ENCODE measurements at regions not wholly inside any gene's neighbourhood (a gene's known extent, or its start where the extent isn't known, plus 50 kb on each side); places are given as distances from the start of the nearest gene placed in this dataset.

DNA sequence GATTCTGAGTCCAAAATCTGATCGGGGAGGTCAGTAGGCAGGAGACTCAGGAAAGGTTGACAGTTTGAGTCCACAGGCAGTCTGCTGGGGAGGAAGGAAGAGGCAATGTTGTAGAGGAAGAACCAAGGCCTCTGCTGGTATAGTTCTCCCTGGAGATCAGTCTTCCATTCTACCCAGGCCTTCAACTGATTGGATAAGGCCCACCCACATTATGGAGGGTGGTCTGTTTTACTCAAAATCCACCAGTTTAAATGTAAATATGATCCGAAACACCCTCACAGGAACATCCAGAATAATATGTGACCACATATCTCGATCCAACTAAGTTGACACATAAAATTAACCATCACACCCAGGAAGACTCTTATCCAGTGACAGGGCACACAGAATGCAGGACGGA lies 425.3 kb upstream of the ZMIZ1 start:
- TF ChIP-seq EZH2phosphoT487 (IDR thresholded peaks at IDR 0.05; ENCODE audit: borderline replicate concordance, low read depth, low read length), result no peak
- TF ChIP-seq, protein P1, sequence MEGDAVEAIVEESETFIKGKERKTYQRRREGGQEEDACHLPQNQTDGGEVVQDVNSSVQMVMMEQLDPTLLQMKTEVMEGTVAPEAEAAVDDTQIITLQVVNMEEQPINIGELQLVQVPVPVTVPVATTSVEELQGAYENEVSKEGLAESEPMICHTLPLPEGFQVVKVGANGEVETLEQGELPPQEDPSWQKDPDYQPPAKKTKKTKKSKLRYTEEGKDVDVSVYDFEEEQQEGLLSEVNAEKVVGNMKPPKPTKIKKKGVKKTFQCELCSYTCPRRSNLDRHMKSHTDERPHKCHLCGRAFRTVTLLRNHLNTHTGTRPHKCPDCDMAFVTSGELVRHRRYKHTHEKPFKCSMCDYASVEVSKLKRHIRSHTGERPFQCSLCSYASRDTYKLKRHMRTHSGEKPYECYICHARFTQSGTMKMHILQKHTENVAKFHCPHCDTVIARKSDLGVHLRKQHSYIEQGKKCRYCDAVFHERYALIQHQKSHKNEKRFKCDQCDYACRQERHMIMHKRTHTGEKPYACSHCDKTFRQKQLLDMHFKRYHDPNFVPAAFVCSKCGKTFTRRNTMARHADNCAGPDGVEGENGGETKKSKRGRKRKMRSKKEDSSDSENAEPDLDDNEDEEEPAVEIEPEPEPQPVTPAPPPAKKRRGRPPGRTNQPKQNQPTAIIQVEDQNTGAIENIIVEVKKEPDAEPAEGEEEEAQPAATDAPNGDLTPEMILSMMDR (conservative IDR thresholded peaks at IDR 0.05; ENCODE audit: low read length), result no peak
- Histone ChIP-seq H3K4me2 (ENCODE audit: low read length) (no peak overlapping the region), H3K36me3 (ENCODE audit: insufficient read depth, low read length) (no peaks in the 10 kb centered on the region), H3K4me3 (ENCODE audit: low read depth, low read length, poor library complexity, severe bottlenecking) (no peak overlapping the region), H3K9me2 (ENCODE audit: insufficient read depth, low read length) (no peaks in the 10 kb centered on the region), H4K20me1 (ENCODE audit: insufficient read depth, low read length) (no peaks in the 10 kb centered on the region), H3K27ac (ENCODE audit: low read depth, low read length, poor library complexity, severe bottlenecking) (no peak overlapping the region), H2AFZ (ENCODE audit: low read length) (no peak overlapping the region), H3K9me3 (ENCODE audit: low read length) (peaks cover 9% of the 10 kb centered on the region), H3K79me2 (ENCODE audit: insufficient read depth, low read depth, low read length) (no peaks in the 10 kb centered on the region), H3K4me1 (ENCODE audit: insufficient read depth, low read length, poor library complexity, severe bottlenecking) (peaks cover 26% of the 10 kb centered on the region)
- no TSS peak for BruUV-seq (replicated peaks)
- ChIA-PET CTCF (ENCODE audit: unreplicated experiment) (no interaction called here), POLR2A (no interaction called here)
- intact Hi-C loops (cut with micrococcal nuclease; ENCODE audit: unreplicated experiment), result no loop called here
- DNase-seq (ENCODE audit: low spot score), result no peak

DNA sequence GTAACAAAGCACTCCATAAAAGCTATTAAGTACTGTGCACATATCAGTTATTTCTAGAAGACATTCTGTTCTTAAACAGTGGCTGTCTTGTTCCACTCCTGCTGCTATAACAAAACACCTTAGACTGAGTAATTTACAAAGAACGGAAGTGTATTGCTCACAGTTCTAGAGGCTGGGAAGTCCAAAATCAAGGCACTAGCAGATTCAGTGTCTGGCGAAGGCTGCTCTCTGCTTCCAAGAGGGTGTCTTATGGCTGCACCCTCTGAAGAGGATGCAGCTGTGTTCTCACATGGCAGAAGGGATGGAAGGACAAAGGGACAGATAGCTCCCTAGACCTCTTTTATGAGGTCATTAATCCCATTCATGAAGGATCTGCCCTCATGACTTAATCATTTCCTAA lies 424.2 kb upstream of the ZMIZ1 start:
- no peak for TF ChIP-seq EZH2phosphoT487 (IDR thresholded peaks at IDR 0.05; ENCODE audit: borderline replicate concordance, low read depth, low read length)
- TF ChIP-seq, protein P1 (conservative IDR thresholded peaks at IDR 0.05; ENCODE audit: low read length), result no peak
- peaks cover 26% of the 10 kb centered on the region for H3K4me1 ChIP-seq (ENCODE audit: insufficient read depth, low read length, poor library complexity, severe bottlenecking)
- H3K36me3 ChIP-seq (ENCODE audit: insufficient read depth, low read length), result no peaks in the 10 kb centered on the region
- H4K20me1 ChIP-seq (ENCODE audit: insufficient read depth, low read length), result no peaks in the 10 kb centered on the region
- ChIA-PET POLR2A (no interaction called here), CTCF (ENCODE audit: unreplicated experiment) (no interaction called here)
- H3K4me3 ChIP-seq (ENCODE audit: low read depth, low read length, poor library complexity, severe bottlenecking), result no peak overlapping the region
- H3K79me2 ChIP-seq (ENCODE audit: insufficient read depth, low read depth, low read length), result no peaks in the 10 kb centered on the region
- no TSS peak for BruUV-seq (replicated peaks)
- H2AFZ ChIP-seq (ENCODE audit: low read length), result no peak overlapping the region
- no peak overlapping the region for H3K27ac ChIP-seq (ENCODE audit: low read depth, low read length, poor library complexity, severe bottlenecking)
- no peak for DNase-seq (ENCODE audit: low spot score)
- intact Hi-C loops (cut with micrococcal nuclease; ENCODE audit: unreplicated experiment), result no loop called here
- peaks cover 9% of the 10 kb centered on the region for H3K9me3 ChIP-seq (ENCODE audit: low read length)
- no peaks in the 10 kb centered on the region for H3K9me2 ChIP-seq (ENCODE audit: insufficient read depth, low read length)
- H3K4me2 ChIP-seq (ENCODE audit: low read length), result no peak overlapping the region

DNA sequence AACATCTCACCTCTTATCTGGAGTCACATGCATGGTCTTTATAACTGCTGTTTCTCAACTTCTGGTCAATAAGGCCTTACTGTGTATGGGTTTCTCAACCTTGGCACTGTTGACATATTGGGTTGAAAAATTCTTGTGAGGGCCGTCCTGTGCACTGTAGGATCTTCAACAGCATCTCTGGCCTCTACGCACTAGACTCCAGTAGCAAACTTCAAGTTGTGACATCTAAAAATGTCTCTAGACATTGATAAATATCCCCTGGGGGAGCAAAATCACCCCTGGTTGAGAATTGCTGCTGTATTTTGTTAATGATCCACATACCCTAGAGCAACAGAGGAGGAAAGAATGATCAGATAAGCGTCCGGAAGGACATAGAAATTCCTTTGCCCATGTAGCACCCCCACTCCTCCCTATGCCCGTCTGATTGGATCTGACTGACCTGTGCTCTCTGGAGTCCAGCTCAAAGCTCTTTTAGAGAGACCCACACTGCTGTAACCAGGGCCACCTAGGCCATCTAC lies 423.5 kb upstream of the ZMIZ1 start:
- no peaks in the 10 kb centered on the region for H3K36me3 ChIP-seq (ENCODE audit: insufficient read depth, low read length)
- no peak overlapping the region for H3K4me2 ChIP-seq (ENCODE audit: low read length)
- H4K20me1 ChIP-seq (ENCODE audit: insufficient read depth, low read length), result no peaks in the 10 kb centered on the region
- DNase-seq (ENCODE audit: low spot score), result no peak
- TF ChIP-seq EZH2phosphoT487 (IDR thresholded peaks at IDR 0.05; ENCODE audit: borderline replicate concordance, low read depth, low read length), result no peak
- TF ChIP-seq, protein P1 (conservative IDR thresholded peaks at IDR 0.05; ENCODE audit: low read length), result no peak
- H3K4me1 ChIP-seq (ENCODE audit: insufficient read depth, low read length, poor library complexity, severe bottlenecking), result peaks cover 26% of the 10 kb centered on the region
- intact Hi-C loops (cut with micrococcal nuclease; ENCODE audit: unreplicated experiment), result no loop called here
- peaks cover 9% of the 10 kb centered on the region for H3K9me3 ChIP-seq (ENCODE audit: low read length)
- H3K9me2 ChIP-seq (ENCODE audit: insufficient read depth, low read length), result no peaks in the 10 kb centered on the region
- ChIA-PET POLR2A (no interaction called here), CTCF (ENCODE audit: unreplicated experiment) (no interaction called here)
- no peaks in the 10 kb centered on the region for H3K79me2 ChIP-seq (ENCODE audit: insufficient read depth, low read depth, low read length)
- BruUV-seq (replicated peaks), result no TSS peak
- no peak overlapping the region for H2AFZ ChIP-seq (ENCODE audit: low read length)
- H3K27ac ChIP-seq (ENCODE audit: low read depth, low read length, poor library complexity, severe bottlenecking), result no peak overlapping the region
- H3K4me3 ChIP-seq (ENCODE audit: low read depth, low read length, poor library complexity, severe bottlenecking), result no peak overlapping the region

Measured in OCI-LY7 (cell line).